Natural killer cell treated with Interleukin-12 subunit alpha and Interleukin-12 subunit beta and Interleukin-15 and Interleukin-18, amount 100 ng/mL, for 72 hours (primary cell): ENCODE measurements at regions not wholly inside any gene's neighbourhood (a gene's known extent, or its start where the extent isn't known, plus 50 kb on each side); places are given as distances from the start of the nearest gene placed in this dataset.

Source experiments
- ATAC-seq, 2 donors: fragments of 150-1000 bp; cut with Tn5 transposase in 1 of 2; sonication (Bioruptor Pico), chemical (Tn5 transposase) in 1 of 2; 2 replicates each; pipeline ENCODE4 v1.10.0; 2021
- DNase-seq: peaks from one replicate; pipeline ENCODE4 v3.0.0; 2022; ENCODE audit warnings: low spot score
- H3K27ac Mint-ChIP-seq, 2 donors: 1 replicate in 1 of 2; 2 replicates in 1 of 2; pipeline ENCODE4 v1.8.0; 2022; ENCODE audit warnings: mixed read lengths in 2 of 2, mild to moderate bottlenecking in 1 of 2, moderate library complexity in 1 of 2
- H3K27me3 Mint-ChIP-seq, 2 donors: 1 replicate in 1 of 2; 2 replicates in 1 of 2; pipeline ENCODE4 v1.8.0; 2022; ENCODE audit warnings: mixed read lengths in 2 of 2
- H3K36me3 Mint-ChIP-seq: one replicate; pipeline ENCODE4 v1.8.0; 2022; ENCODE audit warnings: mixed read lengths
- H3K4me1 Mint-ChIP-seq, 2 donors: 1 replicate in 1 of 2; 2 replicates in 1 of 2; pipeline ENCODE4 v1.8.0; 2022; ENCODE audit warnings: low read depth in 2 of 2, mixed read lengths in 2 of 2, mild to moderate bottlenecking in 1 of 2
- H3K4me3 Mint-ChIP-seq: one replicate; pipeline ENCODE4 v1.8.0; 2022; ENCODE audit warnings: mixed read lengths
- H3K9me3 Mint-ChIP-seq: 2 replicates; pipeline ENCODE4 v1.8.0; 2022; ENCODE audit warnings: mixed read lengths

GRCh38 chr5:57777174-57777581, 294.6 kb upstream of the ACTBL2 start:
- H3K27ac Mint-ChIP-seq = no peak overlapping the region
- H3K27me3 Mint-ChIP-seq = peaks cover 4 to 9% of the 10 kb centered on the region in 2 donors
- H3K9me3 Mint-ChIP-seq = no peaks in the 10 kb centered on the region
- H3K36me3 Mint-ChIP-seq = no peaks in the 10 kb centered on the region
- DNase-seq (no peak), ATAC-seq (no peak)
- H3K4me1 Mint-ChIP-seq = peaks cover 0 to 3% of the 10 kb centered on the region in 2 donors
- no peak overlapping the region for H3K4me3 Mint-ChIP-seq

- Mint-ChIP-seq H3K27me3 (peaks cover 4 to 9% of the 10 kb centered on the region in 2 donors), H3K27ac (no peak overlapping the region), H3K4me3 (no peak overlapping the region), H3K9me3 (no peaks in the 10 kb centered on the region), H3K4me1 (peaks cover 0 to 3% of the 10 kb centered on the region in 2 donors), H3K36me3 (no peaks in the 10 kb centered on the region)
- no peak for ATAC-seq
- no peak for DNase-seq
Measured at GRCh38 chr5:57776035-57776434, 293.4 kb upstream of the ACTBL2 start.

- H3K36me3 Mint-ChIP-seq = no peaks in the 10 kb centered on the region
- no peak overlapping the region for H3K27ac Mint-ChIP-seq
- DNase-seq = no peak
- H3K4me3 Mint-ChIP-seq = no peak overlapping the region
- peaks cover 0 to 7% of the 10 kb centered on the region in 2 donors for H3K4me1 Mint-ChIP-seq
- H3K27me3 Mint-ChIP-seq = peaks cover 0 to 1% of the 10 kb centered on the region in 2 donors
- no peaks in the 10 kb centered on the region for H3K9me3 Mint-ChIP-seq
- ATAC-seq = no peak
Measured at GRCh38 chr5:57774439-57774838, 291.8 kb upstream of the ACTBL2 start.

GRCh38 chr5:57772512-57772911, 289.9 kb upstream of the ACTBL2 start:
- H3K4me3 Mint-ChIP-seq = no peak overlapping the region
- H3K27ac Mint-ChIP-seq = no peak overlapping the region
- no peak for ATAC-seq
- peaks cover 0 to 5% of the 10 kb centered on the region in 2 donors for H3K27me3 Mint-ChIP-seq
- no peak for DNase-seq
- H3K9me3 Mint-ChIP-seq = no peaks in the 10 kb centered on the region
- peaks cover 0 to 7% of the 10 kb centered on the region in 2 donors for H3K4me1 Mint-ChIP-seq
- H3K36me3 Mint-ChIP-seq = no peaks in the 10 kb centered on the region

- Mint-ChIP-seq H3K36me3 (no peaks in the 10 kb centered on the region), H3K9me3 (no peaks in the 10 kb centered on the region), H3K4me1 (peaks cover 0 to 7% of the 10 kb centered on the region in 2 donors), H3K27ac (no peak overlapping the region), H3K27me3 (peaks cover 0 to 5% of the 10 kb centered on the region in 2 donors), H3K4me3 (no peak overlapping the region)
- ATAC-seq (no peak), DNase-seq (no peak)
Measured at GRCh38 chr5:57770039-57770438, 287.4 kb upstream of the ACTBL2 start.

- DNase-seq (no peak), ATAC-seq (no peak)
- H3K36me3 Mint-ChIP-seq = no peaks in the 10 kb centered on the region
- H3K4me3 Mint-ChIP-seq = no peak overlapping the region
- H3K4me1 Mint-ChIP-seq = peaks cover 0 to 7% of the 10 kb centered on the region in 2 donors
- H3K9me3 Mint-ChIP-seq = no peaks in the 10 kb centered on the region
- H3K27me3 Mint-ChIP-seq = peaks cover 0 to 5% of the 10 kb centered on the region in 2 donors
- no peak overlapping the region for H3K27ac Mint-ChIP-seq
Measured at GRCh38 chr5:57768745-57769144, 286.1 kb upstream of the ACTBL2 start.

GRCh38 chr5:57764479-57765089, 282.0 kb upstream of the ACTBL2 start:
- H3K4me3 Mint-ChIP-seq = no peak overlapping the region
- H3K9me3 Mint-ChIP-seq = no peaks in the 10 kb centered on the region
- H3K27me3 Mint-ChIP-seq = peaks cover 0 to 5% of the 10 kb centered on the region in 2 donors
- no peak overlapping the region for H3K27ac Mint-ChIP-seq
- no peaks in the 10 kb centered on the region for H3K4me1 Mint-ChIP-seq
- no peaks in the 10 kb centered on the region for H3K36me3 Mint-ChIP-seq
- DNase-seq (no peak), ATAC-seq (peak in 1 of 2 donors; percentile 6)

GRCh38 chr5:57761513-57761912, 278.9 kb upstream of the ACTBL2 start:
- Mint-ChIP-seq H3K27me3 (peaks cover 0 to 2% of the 10 kb centered on the region in 2 donors), H3K36me3 (no peaks in the 10 kb centered on the region), H3K4me1 (no peaks in the 10 kb centered on the region), H3K9me3 (no peaks in the 10 kb centered on the region), H3K27ac (no peak overlapping the region), H3K4me3 (no peak overlapping the region)
- ATAC-seq (no peak), DNase-seq (no peak)

- DNase-seq (no peak), ATAC-seq (no peak)
- H3K9me3 Mint-ChIP-seq = peaks cover 2% of the 10 kb centered on the region
- no peaks in the 10 kb centered on the region for H3K36me3 Mint-ChIP-seq
- H3K27ac Mint-ChIP-seq = no peak overlapping the region
- H3K4me3 Mint-ChIP-seq = no peak overlapping the region
- no peaks in the 10 kb centered on the region for H3K4me1 Mint-ChIP-seq
- peaks cover 0 to 9% of the 10 kb centered on the region in 2 donors for H3K27me3 Mint-ChIP-seq
Measured at GRCh38 chr5:57754616-57755015, 272.0 kb upstream of the ACTBL2 start.

GRCh38 chr5:57753446-57753845, 270.8 kb upstream of the ACTBL2 start:
- no peak for DNase-seq
- ATAC-seq = no peak
- Mint-ChIP-seq H3K9me3 (peaks cover 2% of the 10 kb centered on the region), H3K36me3 (no peaks in the 10 kb centered on the region), H3K4me1 (no peaks in the 10 kb centered on the region), H3K4me3 (no peak overlapping the region), H3K27ac (no peak overlapping the region), H3K27me3 (peaks cover 0 to 9% of the 10 kb centered on the region in 2 donors)

- no peak for ATAC-seq
Measured at GRCh38 chr5:57751710-57752109, 269.1 kb upstream of the ACTBL2 start.

GRCh38 chr5:57750891-57751290, 268.3 kb upstream of the ACTBL2 start:
- H3K4me3 Mint-ChIP-seq = no peak overlapping the region
- peaks cover 2% of the 10 kb centered on the region for H3K9me3 Mint-ChIP-seq
- no peak for ATAC-seq
- DNase-seq = no peak
- no peaks in the 10 kb centered on the region for H3K4me1 Mint-ChIP-seq
- no peak overlapping the region for H3K27ac Mint-ChIP-seq
- peaks cover 0 to 11% of the 10 kb centered on the region in 2 donors for H3K27me3 Mint-ChIP-seq
- H3K36me3 Mint-ChIP-seq = no peaks in the 10 kb centered on the region

More at GRCh38 chr5:57751710-57752109, 269.1 kb upstream of the ACTBL2 start:
- peaks cover 0 to 11% of the 10 kb centered on the region in 2 donors for H3K27me3 Mint-ChIP-seq
- H3K36me3 Mint-ChIP-seq = no peaks in the 10 kb centered on the region
- no peaks in the 10 kb centered on the region for H3K4me1 Mint-ChIP-seq
- H3K9me3 Mint-ChIP-seq = peaks cover 2% of the 10 kb centered on the region
- no peak overlapping the region for H3K4me3 Mint-ChIP-seq
- no peak overlapping the region for H3K27ac Mint-ChIP-seq
- no peak for DNase-seq

- Mint-ChIP-seq H3K27ac (no peak overlapping the region), H3K9me3 (no peaks in the 10 kb centered on the region), H3K36me3 (no peaks in the 10 kb centered on the region), H3K4me1 (no peaks in the 10 kb centered on the region), H3K27me3 (peaks cover 0 to 8% of the 10 kb centered on the region in 2 donors), H3K4me3 (no peak overlapping the region)
- no peak for DNase-seq
- ATAC-seq = no peak
Measured at GRCh38 chr5:57750282-57750681, 267.7 kb upstream of the ACTBL2 start.

- no peaks in the 10 kb centered on the region for H3K4me1 Mint-ChIP-seq
- no peak overlapping the region for H3K4me3 Mint-ChIP-seq
- ATAC-seq (no peak), DNase-seq (no peak)
- no peaks in the 10 kb centered on the region for H3K9me3 Mint-ChIP-seq
- H3K27ac Mint-ChIP-seq = no peak overlapping the region
- peaks cover 0 to 6% of the 10 kb centered on the region in 2 donors for H3K27me3 Mint-ChIP-seq
- no peaks in the 10 kb centered on the region for H3K36me3 Mint-ChIP-seq
Measured at GRCh38 chr5:57749396-57749795, 266.8 kb upstream of the ACTBL2 start.
